Pons (tissue), 1 donor: ENCODE measurements at regions not wholly inside any gene's neighbourhood (a gene's known extent, or its start where the extent isn't known, plus 50 kb on each side); places are given as distances from the start of the nearest gene placed in this dataset.

Experiments used
- DNase-seq: peaks from one replicate; pipeline ENCODE4 v3.0.0-alpha.2; 2016; ENCODE audit warnings: low spot score

DNA sequence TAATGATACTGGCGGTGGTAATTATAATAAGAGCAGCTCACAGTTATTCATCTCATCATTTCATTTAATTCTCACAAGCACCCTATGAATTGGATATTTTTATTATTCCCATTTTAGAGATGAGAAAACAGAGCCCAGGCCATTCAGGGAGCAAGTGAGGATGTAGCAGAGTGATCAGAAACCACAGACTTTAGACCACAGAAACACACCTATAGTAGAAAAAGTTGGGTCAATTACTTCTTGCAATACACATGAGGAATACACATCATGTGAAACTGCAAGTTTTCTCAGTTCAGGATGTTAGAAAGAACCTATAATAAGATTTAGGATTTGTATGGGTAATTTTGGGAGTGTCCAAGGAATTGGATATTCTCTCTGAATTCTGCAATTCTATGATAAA, 278.0 kb downstream of the ADRA2A start:
- no peak for DNase-seq

DNA sequence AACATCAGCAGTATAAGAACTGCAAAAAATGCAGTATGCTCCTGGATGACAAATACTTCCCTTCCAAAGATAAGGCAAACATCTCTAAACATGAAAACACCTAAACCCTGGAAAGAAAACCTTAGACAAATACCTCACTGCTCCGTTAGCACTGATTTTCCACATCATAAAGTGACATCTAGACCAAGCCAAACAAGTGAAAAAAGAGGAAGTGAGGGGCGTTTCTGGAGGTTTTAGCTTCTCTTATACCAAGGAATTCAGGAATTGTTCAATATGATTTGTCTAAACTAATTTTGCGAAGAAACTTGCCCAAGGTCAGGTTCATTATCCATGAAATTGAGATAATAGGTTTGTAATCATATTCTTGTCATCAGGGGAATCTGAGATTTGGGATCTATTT, 279.7 kb downstream of the ADRA2A start:
- DNase-seq, result no peak

DNA sequence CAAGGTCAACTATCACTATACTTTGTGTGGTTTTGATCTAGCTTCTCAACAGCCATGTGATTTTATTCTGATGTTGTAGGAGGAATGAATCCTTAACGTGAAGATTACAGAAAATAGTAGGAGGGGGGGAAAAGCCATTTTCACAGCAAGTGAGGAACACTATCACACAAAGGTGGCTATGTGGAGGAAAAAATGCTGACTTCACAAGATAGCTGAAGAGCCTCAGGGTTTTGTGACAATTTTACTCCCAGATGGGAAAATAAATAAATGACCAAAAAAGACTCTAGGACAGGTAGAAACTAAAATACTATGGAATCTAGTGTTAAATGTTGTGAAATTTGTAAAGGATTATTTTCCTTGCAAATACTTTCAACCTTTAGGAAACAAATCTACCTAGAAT, 281.0 kb downstream of the ADRA2A start:
- no peak for DNase-seq

DNA sequence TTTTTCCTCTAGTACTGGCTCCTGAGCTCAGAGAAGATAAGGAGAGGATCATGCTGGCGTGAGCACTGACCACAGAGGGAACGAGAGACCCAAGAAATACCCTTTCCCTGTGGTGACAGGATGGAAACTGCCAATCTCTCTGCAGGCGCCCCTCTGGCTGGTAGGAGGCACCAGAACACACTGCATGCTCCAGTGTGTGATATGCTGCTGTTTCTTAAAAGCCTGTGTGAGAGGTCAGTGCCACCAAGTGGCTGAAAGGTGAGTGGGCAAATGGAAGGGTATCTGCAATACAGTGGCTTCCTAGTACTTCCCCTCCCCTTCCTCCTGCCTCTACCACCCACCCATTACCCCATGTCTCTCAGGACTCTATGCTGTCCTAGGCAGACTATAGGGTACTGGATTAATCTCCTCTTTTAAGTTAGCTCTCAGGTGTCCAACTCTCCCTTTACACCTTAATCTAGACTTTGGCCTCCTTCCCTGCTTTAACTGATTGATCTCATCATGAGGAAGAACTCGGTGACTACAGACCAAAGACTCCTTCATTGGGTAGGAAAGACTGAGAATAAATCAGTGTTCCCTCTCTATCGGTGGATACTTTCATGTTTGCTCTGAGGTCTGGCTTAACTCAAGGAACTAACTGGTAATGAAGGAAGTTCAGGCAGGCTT, 283.6 kb downstream of the ADRA2A start:
- DNase-seq, result peak; percentile 37

DNA sequence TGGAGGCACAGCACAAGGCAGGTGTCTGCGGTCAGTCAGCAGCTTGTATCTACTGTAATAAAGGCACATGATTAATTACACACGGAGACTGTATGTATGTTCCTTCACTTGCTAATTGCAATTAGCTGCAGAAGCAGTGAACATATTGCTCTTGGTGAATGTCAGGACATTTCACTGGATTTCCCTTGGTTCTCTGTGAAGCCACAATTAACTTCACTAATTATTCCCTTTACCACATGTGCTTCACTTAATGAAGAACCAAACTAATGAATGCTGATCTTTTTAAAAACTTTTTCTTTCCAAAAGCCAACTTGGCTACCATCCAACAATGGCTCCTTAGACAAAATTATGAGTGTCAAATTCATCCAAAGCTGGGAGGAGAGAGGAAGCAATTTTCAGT, 290.7 kb downstream of the ADRA2A start:
- DNase-seq, result no peak

DNA sequence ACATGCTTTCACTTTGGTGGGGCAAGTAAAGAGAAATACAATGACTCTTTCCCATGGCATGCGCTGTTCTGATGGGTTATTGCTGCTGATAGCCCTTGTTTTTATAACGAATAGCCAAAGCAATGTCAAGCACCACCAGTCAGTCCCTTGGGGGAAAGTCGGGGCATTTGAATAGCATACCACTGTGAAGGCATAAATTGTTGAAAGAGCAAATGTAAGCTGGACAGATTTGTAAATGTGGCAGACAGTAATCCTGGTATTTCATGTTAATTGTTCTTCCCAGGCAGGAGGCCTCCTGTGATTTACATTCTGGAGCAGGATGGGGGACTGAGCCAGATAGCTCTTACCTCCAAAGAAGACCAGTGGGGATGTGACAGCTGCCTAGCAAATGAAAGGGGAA, 293.3 kb downstream of the ADRA2A start:
- DNase-seq, result no peak

DNA sequence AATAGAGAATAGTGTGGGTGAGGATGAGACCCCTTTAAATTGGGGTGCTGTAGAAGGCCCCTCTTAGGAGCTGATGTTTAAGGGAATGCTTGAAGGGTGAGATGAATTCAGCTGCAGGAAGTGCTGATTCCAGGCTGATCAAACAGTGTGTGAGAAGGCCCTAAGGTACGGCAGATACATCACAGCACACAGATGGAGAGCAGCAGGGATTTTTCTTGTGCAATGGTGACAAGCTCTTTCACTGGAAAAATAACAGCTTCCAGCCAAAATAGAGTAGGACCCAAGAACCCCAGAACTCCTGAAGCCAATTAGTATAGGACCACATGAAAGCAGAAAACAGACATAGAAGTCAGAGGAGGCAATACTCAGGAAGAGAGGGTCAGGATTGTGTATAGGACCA, 296.9 kb downstream of the ADRA2A start:
- no peak for DNase-seq

DNA sequence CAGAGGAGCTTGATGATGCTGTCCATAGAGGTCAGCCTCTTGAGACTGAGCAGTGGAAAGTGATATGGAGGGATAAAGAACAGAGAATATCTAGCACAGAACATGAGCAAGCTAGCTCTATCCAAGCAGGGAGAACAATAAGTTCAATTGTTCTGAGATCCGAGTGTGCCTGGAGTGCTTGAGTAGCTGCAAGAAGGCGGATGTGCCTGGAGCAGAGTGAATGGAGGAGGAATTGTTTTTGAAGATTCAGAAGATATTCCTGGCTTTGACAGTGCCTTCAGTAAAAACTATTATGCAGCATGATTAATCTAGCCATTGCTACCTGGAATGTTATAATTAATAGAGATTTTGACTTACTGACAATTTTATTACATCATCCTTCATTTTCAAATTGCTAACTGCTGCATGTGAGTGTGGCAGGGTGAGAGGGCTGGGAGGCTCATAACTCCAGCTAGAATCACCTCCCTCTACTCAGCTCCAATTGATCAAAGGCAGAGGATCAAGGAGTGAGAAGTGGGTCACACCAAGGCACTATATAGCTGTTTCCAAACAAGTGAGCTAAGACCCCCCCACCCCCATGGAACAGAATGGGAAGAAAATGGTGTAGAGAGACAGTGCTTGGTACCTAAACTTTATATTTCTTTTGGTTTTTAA, 302.8 kb downstream of the ADRA2A start:
- DNase-seq, result peak; percentile 56

DNA sequence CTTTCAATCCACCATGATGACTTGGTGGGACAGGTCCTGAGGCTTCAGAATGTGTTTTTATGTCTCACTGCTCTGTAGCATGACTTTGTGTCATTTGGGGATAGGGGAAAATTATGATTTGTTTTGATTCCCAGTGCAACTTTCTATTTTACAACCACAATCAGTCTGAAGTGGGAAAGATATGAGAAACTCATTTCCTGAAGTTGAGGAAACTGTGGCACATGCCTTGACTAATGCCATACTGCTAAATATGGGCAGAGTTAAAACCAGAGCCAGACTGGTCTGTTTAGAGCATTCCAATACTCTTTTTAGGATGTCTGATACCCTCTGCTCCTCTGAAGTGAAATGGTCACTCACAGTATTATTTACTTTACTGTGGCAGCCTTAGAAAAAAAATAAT, 307.7 kb downstream of the ADRA2A start:
- DNase-seq, result no peak

DNA sequence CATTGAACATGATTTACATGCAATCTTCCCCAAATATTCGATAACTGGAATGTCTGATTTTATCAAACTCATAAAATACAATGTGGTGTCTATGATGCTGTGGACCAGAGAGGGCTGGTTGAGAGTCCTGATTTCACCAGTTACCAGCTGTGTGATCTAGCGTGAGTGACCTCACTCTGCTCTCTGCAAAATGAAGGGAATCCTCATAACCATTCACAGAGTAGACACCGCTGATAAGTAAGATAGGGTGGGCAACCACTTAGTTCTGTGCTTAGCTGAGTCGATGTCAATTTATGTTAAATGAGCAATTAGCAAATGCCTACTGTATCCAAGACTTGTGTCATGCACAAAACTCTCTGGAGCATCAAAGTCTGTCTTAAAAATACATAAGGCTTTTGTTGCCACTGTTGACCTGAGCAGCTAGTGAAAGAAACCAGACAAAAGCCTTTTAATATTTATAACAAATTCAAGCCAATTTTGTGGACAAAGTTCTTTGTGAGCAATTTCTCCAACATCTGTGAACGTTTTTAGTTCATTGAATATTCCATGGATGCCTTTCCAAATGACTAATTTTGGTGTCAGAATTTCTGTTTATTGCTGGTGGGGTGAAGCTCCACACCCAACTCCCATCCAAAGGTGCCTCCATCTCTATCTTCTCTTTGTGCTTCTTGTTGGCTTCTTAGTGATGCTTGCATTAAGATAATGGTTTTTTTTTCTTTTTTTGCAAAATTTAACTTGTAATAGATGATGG, 314.2 kb downstream of the ADRA2A start:
- DNase-seq, result no peak

DNA sequence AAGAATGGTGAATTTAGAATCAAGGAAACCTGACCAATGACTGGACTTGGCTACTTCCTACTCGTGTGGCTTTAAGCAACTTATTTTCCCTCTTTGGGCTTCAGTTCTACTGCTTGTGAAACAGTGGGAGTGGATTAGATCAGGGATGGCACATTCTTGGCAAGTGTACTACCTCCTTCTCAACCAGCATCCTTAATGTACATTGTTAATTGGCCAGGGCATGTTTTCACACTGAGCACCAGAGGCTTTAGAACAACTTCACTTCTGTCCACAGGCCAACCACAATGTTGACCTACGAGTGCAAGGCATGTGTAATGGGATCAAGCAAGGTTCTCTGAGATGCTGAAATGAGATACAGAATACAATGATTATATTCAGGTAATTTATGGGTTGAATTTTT, 315.3 kb downstream of the ADRA2A start:
- no peak for DNase-seq

DNA sequence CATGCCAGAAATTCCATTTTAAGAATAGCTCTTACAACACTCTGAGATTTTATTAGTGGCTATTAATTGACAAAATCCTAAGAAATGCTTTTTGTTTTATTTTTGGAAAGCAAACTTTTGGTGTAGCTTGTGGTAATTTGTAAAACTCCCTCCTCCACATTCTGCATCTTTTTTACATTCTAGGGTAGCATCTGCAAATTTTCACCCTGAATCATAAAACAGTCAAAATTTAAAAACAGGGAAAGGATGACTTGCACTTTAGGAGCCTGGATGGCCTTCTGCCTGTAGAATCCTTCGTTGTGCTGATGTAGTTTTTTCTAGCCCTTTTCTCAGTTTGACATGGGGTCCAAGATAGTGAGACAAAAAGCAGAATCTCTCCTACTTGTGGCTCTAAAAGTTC, 316.1 kb downstream of the ADRA2A start:
- no peak for DNase-seq

DNA sequence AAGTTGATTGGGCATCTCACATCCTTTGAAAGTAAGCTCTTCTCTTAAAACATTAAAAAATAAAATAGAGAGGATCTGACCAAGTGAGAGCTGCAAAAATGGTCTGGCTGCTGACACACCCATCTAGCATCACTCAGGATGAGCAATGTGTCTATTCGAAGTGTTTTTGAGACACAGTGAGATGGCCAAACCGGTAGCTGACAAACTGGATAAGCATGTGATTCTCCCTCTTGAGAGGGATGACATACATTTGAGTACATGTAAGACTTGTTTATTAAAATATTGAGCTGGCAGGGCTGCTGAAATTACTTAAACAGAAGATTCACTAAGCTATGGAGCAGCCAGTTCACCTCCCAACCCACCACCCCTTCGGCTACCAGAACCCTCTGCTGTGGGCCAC, 333.9 kb downstream of the ADRA2A start:
- no peak for DNase-seq

DNA sequence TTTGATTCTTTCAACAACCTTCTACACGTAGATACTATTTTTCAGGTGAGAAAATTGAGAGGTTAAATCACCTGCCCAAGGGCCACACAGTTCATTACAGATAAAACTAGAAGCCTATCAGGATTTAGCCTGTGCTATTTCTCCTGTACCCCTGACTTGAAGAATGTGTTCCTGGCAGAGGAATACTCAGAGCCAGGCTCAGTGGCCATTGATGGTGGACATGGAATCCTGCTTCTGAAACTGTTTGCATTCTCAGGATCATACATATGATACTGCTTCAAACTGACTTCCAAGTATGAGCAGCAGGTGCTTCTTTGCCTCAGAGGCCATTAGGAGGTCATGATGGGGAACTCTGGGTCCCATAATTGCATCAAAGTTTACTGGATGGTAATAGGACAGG, 348.6 kb downstream of the ADRA2A start:
- DNase-seq, result no peak

DNA sequence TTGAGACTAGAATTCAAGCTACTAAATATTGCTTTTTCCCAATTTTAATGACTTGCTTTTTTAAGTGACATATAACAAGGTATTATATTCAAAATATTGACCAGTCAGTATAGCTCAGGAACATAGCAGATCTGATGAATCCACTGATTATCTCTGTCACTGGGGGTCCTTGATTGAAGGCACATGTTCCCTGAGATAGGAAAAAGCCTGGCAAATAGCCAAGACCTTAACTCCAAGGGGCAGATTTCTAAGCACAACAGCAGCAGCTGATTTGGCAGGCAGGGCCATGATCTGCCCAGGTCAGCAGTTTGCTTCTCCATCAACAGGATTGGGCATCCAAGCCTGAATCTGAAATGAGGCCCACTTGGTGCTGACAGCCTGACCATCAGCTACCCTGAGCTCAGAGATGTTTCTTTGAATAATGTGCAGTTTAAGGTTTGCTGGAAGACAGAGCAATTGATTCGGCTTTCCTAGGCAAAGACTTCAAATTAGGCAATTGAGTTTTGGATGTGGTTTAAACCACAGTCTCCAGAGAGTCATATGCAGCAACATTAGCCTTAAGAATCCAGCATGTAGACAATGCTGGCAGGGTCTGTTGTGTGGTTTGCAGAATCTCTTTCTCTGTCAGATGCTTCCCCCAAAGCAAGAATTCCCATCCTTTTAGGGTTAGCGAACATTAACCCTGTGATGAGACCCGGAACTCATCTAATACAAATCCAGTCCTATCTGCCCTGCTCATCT, 352.6 kb downstream of the ADRA2A start:
- no peak for DNase-seq

DNA sequence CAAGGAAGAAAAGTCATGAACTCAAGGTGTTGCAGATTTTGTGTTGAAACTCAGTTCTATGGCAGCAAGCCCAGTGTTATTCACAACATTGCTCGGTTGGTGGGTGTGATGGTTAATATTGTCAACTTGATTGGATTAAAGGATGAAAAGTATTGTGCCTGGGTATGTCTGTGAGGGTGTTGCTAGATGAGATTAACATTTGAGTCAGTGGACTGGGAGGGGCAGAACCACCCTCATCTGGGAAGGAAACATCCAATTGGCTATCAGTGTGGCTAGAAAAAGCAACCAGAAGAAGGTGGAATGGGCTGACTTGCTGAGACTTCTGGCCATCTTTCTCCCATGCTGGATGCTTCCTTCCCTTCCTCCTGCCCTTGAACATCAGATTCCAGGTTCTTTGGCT, 353.2 kb downstream of the ADRA2A start:
- DNase-seq, result no peak

DNA sequence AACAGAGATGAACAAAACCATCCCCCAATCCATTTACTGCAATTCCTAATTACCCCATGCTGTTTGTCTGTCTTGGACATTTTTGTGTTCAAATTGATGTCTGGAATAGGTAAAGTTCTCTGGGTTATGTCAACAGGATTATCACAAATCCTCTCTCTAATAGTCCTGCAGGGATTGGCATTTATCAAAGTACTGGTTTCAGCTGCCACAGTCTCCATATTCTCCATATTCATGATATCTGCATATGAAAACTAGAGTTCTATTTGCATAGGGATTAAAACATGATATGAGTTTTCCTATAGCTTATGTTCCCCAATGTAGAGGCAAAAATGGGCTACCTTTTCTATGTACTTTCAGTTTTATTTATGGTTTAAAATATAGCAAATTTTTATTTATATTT, 355.8 kb downstream of the ADRA2A start:
- no peak for DNase-seq

DNA sequence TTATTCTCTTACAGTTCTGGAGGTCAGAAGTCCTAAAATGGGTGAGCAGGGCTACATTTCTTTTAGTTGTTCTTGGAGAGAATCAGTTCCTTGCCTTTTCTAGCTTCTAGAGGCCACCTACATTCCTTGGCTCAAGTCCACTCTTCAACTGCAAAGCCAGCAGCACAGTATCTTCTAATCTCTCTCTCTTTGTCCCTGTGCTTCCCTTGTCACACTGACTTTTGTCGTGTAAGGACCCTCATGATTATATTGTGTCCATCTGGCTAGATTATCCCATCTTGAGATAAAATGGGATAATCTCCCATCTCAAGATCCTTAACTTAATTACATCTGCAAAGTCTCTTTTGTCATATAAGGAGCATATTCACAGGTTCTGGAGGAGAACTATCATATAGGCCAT, 359.0 kb downstream of the ADRA2A start:
- DNase-seq, result no peak

DNA sequence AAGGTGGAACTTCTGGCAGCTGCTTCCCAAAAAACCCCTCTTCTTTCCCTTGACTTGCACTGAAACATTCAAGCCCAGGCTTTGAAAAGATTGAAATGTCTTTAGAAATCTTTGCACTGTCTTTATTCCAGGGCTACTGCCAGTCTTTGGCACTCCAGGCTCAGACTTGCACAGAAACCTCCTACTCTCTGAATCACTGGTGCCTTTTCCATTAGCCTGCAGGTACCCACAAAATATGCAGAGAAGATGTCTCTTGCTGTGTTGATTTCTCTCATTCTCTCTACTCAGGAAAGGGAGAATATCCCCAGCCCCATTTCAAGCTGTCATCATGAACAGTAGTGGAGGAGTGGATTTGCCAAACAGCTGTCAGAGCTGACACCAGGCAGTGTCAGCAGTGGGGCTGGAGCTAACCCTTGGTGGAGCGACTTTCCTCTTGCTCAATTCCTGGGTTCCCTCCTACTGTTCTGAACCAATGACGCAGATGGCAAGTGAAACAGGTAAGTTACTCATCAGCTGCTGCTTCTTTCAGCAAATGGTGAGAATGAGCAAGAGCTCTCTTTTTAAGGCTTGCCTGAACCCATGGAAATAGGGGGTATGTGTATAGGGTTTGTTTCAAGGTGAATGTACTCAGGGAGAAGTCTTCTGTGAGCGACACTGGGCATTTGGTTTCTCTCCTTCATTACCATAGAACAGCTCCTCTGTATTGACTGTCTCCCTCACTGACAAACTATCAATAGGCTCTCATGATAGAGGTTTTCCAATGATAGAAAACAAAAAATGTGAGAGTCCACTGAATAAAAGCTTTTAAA, 362.4 kb downstream of the ADRA2A start:
- no peak for DNase-seq

DNA sequence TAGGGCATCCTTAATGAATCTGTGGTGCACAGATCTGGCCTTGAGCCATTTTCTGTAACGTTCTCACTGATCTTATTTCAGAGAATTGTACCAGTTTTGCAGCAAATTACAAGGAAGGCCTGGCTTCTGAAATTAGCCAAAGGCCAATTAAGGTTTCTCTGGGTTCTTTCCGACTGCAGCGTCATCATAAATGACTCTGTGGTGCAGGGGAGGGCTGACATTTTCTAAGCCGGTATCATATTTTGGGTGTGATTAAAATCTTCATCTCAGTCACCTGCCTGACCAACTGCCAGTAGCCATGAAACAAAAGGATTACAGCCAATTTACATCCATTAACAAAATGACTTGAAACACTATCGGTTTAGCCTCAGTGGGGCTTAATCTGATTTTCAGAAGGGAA, 363.7 kb downstream of the ADRA2A start:
- no peak for DNase-seq

DNA sequence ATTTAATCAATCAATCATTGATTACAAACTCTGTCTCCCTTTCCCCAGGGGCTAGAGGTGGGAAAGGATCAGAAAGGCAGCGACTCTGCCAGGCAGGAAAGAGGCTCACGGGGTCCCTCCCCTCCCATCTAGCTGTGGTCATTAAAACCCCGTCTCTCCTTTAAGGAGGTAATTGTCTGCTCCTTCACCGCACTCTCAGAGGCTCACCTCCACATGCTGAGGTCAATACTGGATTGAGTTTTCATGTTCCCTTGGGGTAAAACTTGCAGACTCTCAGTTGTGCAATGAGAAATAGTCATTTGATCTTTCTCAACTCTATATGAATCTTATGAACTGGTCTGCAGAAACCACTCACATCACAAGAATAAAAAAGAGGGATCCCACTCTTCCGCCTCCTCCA, 368.8 kb downstream of the ADRA2A start:
- no peak for DNase-seq

DNA sequence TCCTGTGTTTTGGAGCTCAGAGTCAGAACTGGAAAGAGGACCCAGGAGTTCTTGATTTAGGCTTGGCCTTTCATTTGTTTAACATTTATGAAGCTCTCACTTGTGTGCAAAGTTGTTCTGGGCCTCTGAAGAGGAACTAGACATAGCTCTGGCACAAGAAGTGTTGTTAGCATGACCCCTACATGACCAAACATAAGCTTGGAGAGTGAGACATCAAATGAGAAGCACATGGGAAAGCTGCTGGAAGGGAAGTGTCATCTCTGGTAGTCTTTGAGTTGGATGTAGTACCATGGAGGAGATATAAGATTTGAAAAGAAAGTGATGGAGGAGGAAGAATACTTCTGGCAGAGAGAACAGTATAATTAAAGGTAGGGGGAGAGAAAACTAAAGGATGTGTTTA, 370.1 kb downstream of the ADRA2A start:
- no peak for DNase-seq
